B cell (primary cell): ENCODE measurements at regions not wholly inside any gene's neighbourhood (a gene's known extent, or its start where the extent isn't known, plus 50 kb on each side); places are given as distances from the start of the nearest gene placed in this dataset.

ENCODE experiments used
- CTCF ChIP-seq: fragments of 200-600 bp; IDR thresholded peaks from one replicate; pipeline ENCODE4 v1.8.0; 2022; ENCODE audit warnings: antibody characterized with exemption, mild to moderate bottlenecking
- EZH2 ChIP-seq: IDR thresholded peaks from 2 replicates; pipeline ENCODE4 v1.6.1; 2012; ENCODE audit warnings: borderline replicate concordance, low read depth, mild to moderate bottlenecking, moderate library complexity, low read length; ENCODE audit not compliant: insufficient read depth, poor library complexity, severe bottlenecking

DNA sequence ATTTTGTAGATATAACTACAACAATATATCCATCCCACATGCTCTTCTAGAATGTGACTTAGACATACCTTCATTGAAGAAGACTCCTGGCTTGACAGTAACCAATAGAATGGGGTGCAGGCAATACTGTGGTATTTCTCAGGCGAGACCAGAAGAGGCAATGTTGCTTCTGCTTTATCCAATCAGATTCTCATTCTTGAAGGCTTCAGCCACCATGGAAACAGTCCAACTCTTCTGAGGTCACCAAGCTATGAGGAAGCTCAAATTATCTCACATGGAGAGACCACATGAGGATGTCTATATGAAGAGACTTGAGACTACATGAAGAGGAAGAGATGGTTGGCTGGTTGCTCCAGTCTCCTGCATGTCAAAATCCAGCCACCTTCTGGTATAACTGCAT is 469.9 kb downstream of the PCDH10 start:
- TF ChIP-seq CTCF (no peak), EZH2 (no peak)
